H1 (cell line): ENCODE measurements at regions not wholly inside any gene's neighbourhood (a gene's known extent, or its start where the extent isn't known, plus 50 kb on each side); places are given as distances from the start of the nearest gene placed in this dataset.
A peak's percentile ranks its signal among the peaks of the same experiment; 100 is the strongest.

Source experiments
- CTCF ChIA-PET: fragments of 300-600 bp; sonication (Branson Sonifier 250); formaldehyde crosslinking; loops from one replicate; lab custom pipeline; 2021; ENCODE audit not compliant: partially characterized antibody; lab: Charles Lee
- POLR2A ChIA-PET: fragments of 300-600 bp; sonication (Branson Sonifier 250); formaldehyde crosslinking; loops from one replicate; lab custom pipeline; 2021; ENCODE audit warnings: inconsistent platforms; ENCODE audit not compliant: partially characterized antibody; lab: Charles Lee
- DNase-seq, 2 experiments: peaks; one replicate each; pipeline versions ENCODE4 v3.0.0 to v3.0.0-alpha.2; 2010 to 2022; ENCODE audit warnings: low spot score in 2 of 2, low read depth in 1 of 2, mixed read lengths in 1 of 2
- FAIRE-seq: peaks from 2 replicates; lab custom pipeline; 2011; peaks lifted over from hg19 to GRCh38; lab: Jason Lieb, UNC
- H2AFZ ChIP-seq: 2 replicates; pipeline ENCODE4 v1.8.1; 2012; ENCODE audit warnings: low read length, inconsistent platforms
- H2AK5ac ChIP-seq: 2 replicates; pipeline ENCODE4 v1.6.1; 2013; ENCODE audit warnings: low read depth, low read length
- H2BK120ac ChIP-seq: replicated peaks from 2 replicates; pipeline ENCODE3; 2013; ENCODE audit warnings: low read depth, low read length, inconsistent platforms
- H2BK12ac ChIP-seq: 2 replicates; pipeline ENCODE4 v1.6.1; 2013; ENCODE audit warnings: low read depth, low read length
- H2BK15ac ChIP-seq: 2 replicates; pipeline ENCODE4 v1.6.1; 2013; ENCODE audit warnings: low read length
- H2BK20ac ChIP-seq: 2 replicates; pipeline ENCODE4 v1.6.1; 2013; ENCODE audit warnings: low read length
- H2BK5ac ChIP-seq: 2 replicates; pipeline ENCODE4 v1.6.1; 2013; ENCODE audit warnings: low read depth, low read length
- H3K14ac ChIP-seq: 2 replicates; pipeline ENCODE4 v1.6.1; 2013; ENCODE audit warnings: inconsistent platforms; ENCODE audit not compliant: insufficient read length
- H3K18ac ChIP-seq: 2 replicates; pipeline ENCODE4 v1.6.1; 2013; ENCODE audit warnings: low read length; ENCODE audit errors: extremely low read depth
- H3K23ac ChIP-seq: 2 replicates; pipeline ENCODE4 v1.6.1; 2013; ENCODE audit warnings: inconsistent platforms; ENCODE audit not compliant: insufficient read length
- H3K23me2 ChIP-seq: 2 replicates; pipeline ENCODE4 v1.6.1; 2013; ENCODE audit warnings: low read depth, low read length
- H3K27ac ChIP-seq: 2 replicates; pipeline ENCODE4 v1.6.1; 2011; ENCODE audit warnings: low read depth, low read length, inconsistent platforms
- H3K27me3 ChIP-seq, 4 experiments: replicated peaks in 1 of 4; 1 replicate in 1 of 4; 2 replicates in 3 of 4; pipeline versions ENCODE4 v1.6.1 to v1.8.1; 2011 to 2013; ENCODE audit warnings: low read length in 3 of 4, mild to moderate bottlenecking in 3 of 4, inconsistent platforms in 2 of 4, mixed read lengths in 2 of 4, moderate library complexity in 1 of 4; ENCODE audit not compliant: control insufficient read depth in 3 of 4, insufficient read depth in 3 of 4; ENCODE audit errors: extremely low read depth in 1 of 4
- H3K36me3 ChIP-seq, 4 experiments: 2 replicates each; pipeline versions ENCODE4 v1.6.1 to v1.8.1; 2011 to 2013; ENCODE audit warnings: mild to moderate bottlenecking in 4 of 4, low read length in 3 of 4, moderate library complexity in 2 of 4, control low read depth in 1 of 4, inconsistent platforms in 1 of 4; ENCODE audit not compliant: insufficient read depth in 4 of 4, control insufficient read depth in 2 of 4
- H3K4ac ChIP-seq: replicated peaks from 2 replicates; pipeline ENCODE3; 2013; ENCODE audit warnings: low read length, low read depth, mixed read lengths, inconsistent platforms; ENCODE audit not compliant: insufficient read length
- H3K4me1 ChIP-seq, 4 experiments: replicated peaks in 1 of 4; 1 replicate in 1 of 4; 2 replicates in 3 of 4; pipeline versions ENCODE4 v1.6.1 to v1.8.1; 2011 to 2013; ENCODE audit warnings: low read length in 3 of 4, inconsistent platforms in 2 of 4, mixed read lengths in 1 of 4; ENCODE audit not compliant: insufficient read depth in 4 of 4, control insufficient read depth in 3 of 4
- H3K4me2 ChIP-seq, 2 experiments: 2 replicates each; pipeline versions ENCODE4 v1.6.1 to v1.8.1; 2011 to 2013; ENCODE audit warnings: low read depth in 2 of 2, low read length in 2 of 2, control low read depth in 1 of 2, inconsistent platforms in 1 of 2, mild to moderate bottlenecking in 1 of 2; ENCODE audit not compliant: insufficient read depth in 1 of 2
- H3K4me3 ChIP-seq, 4 experiments: fragments of 200-600, 300-600 bp in 1 of 4; sonication (generic), shearing (Covaris generic), sonication (Bioruptor Twin) in 1 of 4; 2 replicates each; pipeline versions ENCODE4 v1.5.1 to v1.8.1; 2011 to 2016; ENCODE audit warnings: low read length in 4 of 4, low read depth in 3 of 4, control low read depth in 2 of 4, inconsistent platforms in 2 of 4, mild to moderate bottlenecking in 2 of 4, mixed read lengths in 1 of 4, moderate library complexity in 1 of 4; ENCODE audit not compliant: insufficient read depth in 2 of 4; ENCODE audit errors: extremely low read depth in 1 of 4
- H3K56ac ChIP-seq: replicated peaks from 2 replicates; pipeline ENCODE3; 2013; ENCODE audit warnings: low read depth, mild to moderate bottlenecking, mixed read lengths, low read length, inconsistent platforms; ENCODE audit not compliant: insufficient read length
- H3K79me1 ChIP-seq: 2 replicates; pipeline ENCODE4 v1.6.1; 2013; ENCODE audit warnings: low read depth, low read length, control low read depth
- H3K79me2 ChIP-seq, 2 experiments: 2 replicates each; pipeline versions ENCODE4 v1.6.1 to v1.8.1; 2012 to 2013; ENCODE audit warnings: low read length in 2 of 2, mild to moderate bottlenecking in 2 of 2, inconsistent platforms in 1 of 2; ENCODE audit not compliant: insufficient read depth in 2 of 2, control insufficient read depth in 1 of 2
- H3K9ac ChIP-seq, 4 experiments: replicated peaks in 1 of 4; 1 replicate in 1 of 4; 2 replicates in 3 of 4; pipeline versions ENCODE4 v1.6.1 to v1.8.1; 2011 to 2013; ENCODE audit warnings: low read depth in 3 of 4, low read length in 3 of 4, control low read depth in 2 of 4, mild to moderate bottlenecking in 2 of 4, moderate library complexity in 2 of 4, inconsistent platforms in 1 of 4; ENCODE audit errors: extremely low read depth in 1 of 4
- H3K9me3 ChIP-seq, 2 experiments: 2 replicates each; pipeline versions ENCODE4 v1.6.1 to v1.8.1; 2012 to 2013; ENCODE audit warnings: mild to moderate bottlenecking in 2 of 2, moderate library complexity in 2 of 2, control low read depth in 1 of 2, inconsistent platforms in 1 of 2, low read depth in 1 of 2, low read length in 1 of 2, mixed read lengths in 1 of 2; ENCODE audit not compliant: insufficient read depth in 2 of 2
- H4K20me1 ChIP-seq, 2 experiments: replicated peaks in 1 of 2; 2 replicates each; pipeline versions ENCODE3 to v1.8.1; 2011 to 2013; ENCODE audit warnings: inconsistent platforms in 2 of 2, low read length in 2 of 2, mild to moderate bottlenecking in 1 of 2; ENCODE audit not compliant: insufficient read depth in 2 of 2, control insufficient read depth in 1 of 2
- H4K5ac ChIP-seq: 2 replicates; pipeline ENCODE4 v1.6.1; 2013; ENCODE audit warnings: low read length, low read depth, mixed read lengths, inconsistent platforms; ENCODE audit not compliant: insufficient read length
- H4K8ac ChIP-seq: 2 replicates; pipeline ENCODE4 v1.8.0; 2013; ENCODE audit warnings: mild to moderate bottlenecking, moderate library complexity, low read length, inconsistent platforms; ENCODE audit not compliant: insufficient read depth; ENCODE audit errors: extremely low read depth
- H4K91ac ChIP-seq: replicated peaks from 2 replicates; pipeline ENCODE3; 2013; ENCODE audit warnings: low read length, mixed read lengths, inconsistent platforms; ENCODE audit not compliant: insufficient read length
- BACH1 ChIP-seq: IDR thresholded peaks from 2 replicates; pipeline ENCODE4 v1.6.1; 2012; ENCODE audit warnings: low read length, improper control_type of control experiment
- BCL11A ChIP-seq, 2 experiments: IDR thresholded peaks; one replicate each; pipeline ENCODE4 v1.6.1; 2011; ENCODE audit warnings: low read depth in 2 of 2, low read length in 2 of 2, mild to moderate bottlenecking in 2 of 2
- CBX5 ChIP-seq: fragments of 300-800, 300-1000 bp; sonication (generic); IDR thresholded peaks from 2 replicates; pipeline ENCODE4 v1.7.1; 2016; ENCODE audit warnings: antibody characterized with exemption, low read length, low read depth
- CHD2 ChIP-seq: IDR thresholded peaks from 2 replicates; pipeline ENCODE4 v1.6.1; 2012; ENCODE audit warnings: low read length, improper control_type of control experiment
- E2F6 ChIP-seq: IDR thresholded peaks from 2 replicates; pipeline ENCODE4 v1.6.1; 2012; ENCODE audit warnings: inconsistent platforms
- EZH2 ChIP-seq: fragments of 200-600 bp; sonication (generic); IDR thresholded peaks from 2 replicates; pipeline ENCODE4 v1.7.1; 2012; ENCODE audit warnings: low read depth, mild to moderate bottlenecking, moderate library complexity, low read length, inconsistent platforms; ENCODE audit not compliant: severe bottlenecking
- PHF8 ChIP-seq: fragments of 200-600 bp; sonication (generic); conservative IDR thresholded peaks from 2 replicates; pipeline ENCODE4 v1.7.1; 2012; ENCODE audit warnings: low read depth, mild to moderate bottlenecking, inconsistent platforms, low read length, moderate library complexity
- POLR2AphosphoS5 ChIP-seq: IDR thresholded peaks from 2 replicates; pipeline ENCODE4 v1.6.1; 2011; ENCODE audit warnings: low read depth, low read length
- POU5F1 ChIP-seq: IDR thresholded peaks from 2 replicates; pipeline ENCODE4 v1.6.1; 2011; ENCODE audit warnings: low read depth, mild to moderate bottlenecking, low read length, moderate library complexity
- TBP ChIP-seq: IDR thresholded peaks from 2 replicates; pipeline ENCODE4 v1.6.1; 2011; ENCODE audit warnings: low read depth, low read length, improper control_type of control experiment
- TCF12 ChIP-seq: IDR thresholded peaks from 2 replicates; pipeline ENCODE4 v1.6.1; 2011; ENCODE audit warnings: low read depth, mild to moderate bottlenecking, low read length
- WGBS, 2 experiments: shearing (Covaris generic) in 1 of 2; methylation state at CpG; one replicate each; pipeline versions ENCODE4 v1.1.6 to v1.1.7; 2013 to 2015; ENCODE audit warnings: low lambda C conversion rate in 2 of 2, mixed read lengths in 2 of 2, inconsistent platforms in 1 of 2, low coverage in 1 of 2, missing lambda C conversion rate in 1 of 2; ENCODE audit not compliant: insufficient replicate concordance in 2 of 2, insufficient coverage in 1 of 2, insufficient read length in 1 of 2; ENCODE audit errors: extremely low coverage in 1 of 2, missing lambda C conversion rate in 1 of 2; 5-methylcytosine and 5-hydroxymethylcytosine counted together

- H3K27me3 ChIP-seq: no peaks in the 10 kb centered on the region
- no peaks in the 10 kb centered on the region for H3K4me1 ChIP-seq
- peaks cover 7 to 8% of the 10 kb centered on the region in 2 experiments; a peak in 2 of 4 replicates for H3K9me3 ChIP-seq
- H3K79me1 ChIP-seq: no peaks in the 10 kb centered on the region
- no peak overlapping the region for H2BK120ac ChIP-seq
- H3K23ac ChIP-seq: no peak overlapping the region
- H2BK15ac ChIP-seq: no peak overlapping the region
- H3K36me3 ChIP-seq: no peaks in the 10 kb centered on the region; a peak in 1 of 8 replicates
- no peak overlapping the region for H3K18ac ChIP-seq
- ChIA-PET POLR2A (no interaction called here), CTCF (interaction anchor here (1.4 to 6.1 kb wide), 4 partner anchors 10 to 92 kb away, joined by 3 to 23 read pairs (median 6); no protein-coding TSS in a partner anchor)
- no peak overlapping the region for H4K8ac ChIP-seq
- no peak overlapping the region for H2AK5ac ChIP-seq
- H3K23me2 ChIP-seq: no peaks in the 10 kb centered on the region
- no peak overlapping the region for H4K91ac ChIP-seq
- H4K20me1 ChIP-seq: no peaks in the 10 kb centered on the region
- H2BK5ac ChIP-seq: no peak overlapping the region
- H3K4me3 ChIP-seq: no peak overlapping the region
- DNase-seq (no peak), FAIRE-seq (no peak)
- no peak overlapping the region for H3K9ac ChIP-seq
- no peak overlapping the region for H3K56ac ChIP-seq
- 68% methylated on average over 7 of the region's 7 CpGs; no CpG with 5 or more reads in 1 of the 2 experiments for WGBS, 2 experiments
- H3K4ac ChIP-seq: no peak overlapping the region
- no peak overlapping the region for H4K5ac ChIP-seq
- H3K4me2 ChIP-seq: no peak overlapping the region
- no peaks in the 10 kb centered on the region for H3K79me2 ChIP-seq
- no peak overlapping the region for H3K27ac ChIP-seq
- no peak overlapping the region for H2AFZ ChIP-seq
- no peak overlapping the region for H2BK20ac ChIP-seq
- TF ChIP-seq TBP (no peak), POLR2AphosphoS5 (no peak), PHF8 (no peak), POU5F1 (peak; percentile 40; the same call in 1 of the 2 replicates), E2F6 (no peak), TCF12 (no peak), BACH1 (no peak), EZH2 (no peak), BCL11A (IDR thresholded peaks at IDR 0.05; ENCODE audit: low read depth in 2 of 2, low read length in 2 of 2) (no peak), CBX5 (0 out of 2 replicates have a peak, but pooled peaks have one; percentile 77), CHD2 (no peak)
- no peak overlapping the region for H2BK12ac ChIP-seq
- H3K14ac ChIP-seq: no peak overlapping the region
Measured at GRCh38 chr5:168057905-168058304, 233.5 kb upstream of the WWC1 start.
